GM23338 (cell line): ENCODE measurements at regions not wholly inside any gene's neighbourhood (a gene's known extent, or its start where the extent isn't known, plus 50 kb on each side); places are given as distances from the start of the nearest gene placed in this dataset.

Experiments used
- ATAC-seq: fragments of 200-7000 bp; cut with Tn5 transposase; 3 replicates; pipeline ENCODE4 v1.9.1; 2020
- DNase-seq: peaks from one replicate; pipeline ENCODE4 v3.0.0-alpha.2; 2015; ENCODE audit warnings: low spot score
- H2AFZ ChIP-seq: fragments of 200-600 bp; sonication (generic); 2 replicates; pipeline ENCODE4 v1.8.0; 2016; ENCODE audit warnings: antibody characterized with exemption, mild to moderate bottlenecking, moderate library complexity
- H3F3A ChIP-seq: fragments of 200-600 bp; sonication (generic); replicated peaks from 2 replicates; pipeline ENCODE4 v1.8.0; 2017; ENCODE audit warnings: antibody characterized with exemption, mixed run types, low read depth
- H3K27ac ChIP-seq: fragments of 200-600 bp; sonication (generic); 2 replicates; pipeline ENCODE4 v1.6.1; 2016; ENCODE audit warnings: low read depth
- H3K27me3 ChIP-seq: fragments of 200-600 bp; sonication (generic); 2 replicates; pipeline ENCODE4 v1.8.0; 2016; ENCODE audit warnings: mild to moderate bottlenecking, mixed run types, moderate library complexity; ENCODE audit not compliant: insufficient read depth
- H3K36me3 ChIP-seq: fragments of 200-600 bp; sonication (generic); 2 replicates; pipeline ENCODE4 v1.8.0; 2016; ENCODE audit warnings: mild to moderate bottlenecking; ENCODE audit not compliant: insufficient read depth
- H3K4me1 ChIP-seq: fragments of 200-600 bp; sonication (generic); 2 replicates; pipeline ENCODE4 v1.8.0; 2016; ENCODE audit warnings: mild to moderate bottlenecking, moderate library complexity; ENCODE audit not compliant: insufficient read depth
- H3K4me2 ChIP-seq: fragments of 200-600 bp; sonication (generic); 2 replicates; pipeline ENCODE4 v1.7.1; 2017; ENCODE audit warnings: mixed run types
- H3K4me3 ChIP-seq: fragments of 200-600 bp; sonication (generic); 2 replicates; pipeline ENCODE4 v1.6.1; 2016; ENCODE audit warnings: mixed run types
- H3K79me2 ChIP-seq: fragments of 200-600 bp; sonication (generic); replicated peaks from 2 replicates; pipeline ENCODE4 v1.8.0; 2017; ENCODE audit warnings: mild to moderate bottlenecking; ENCODE audit not compliant: insufficient read depth
- H3K9me2 ChIP-seq: fragments of 200-600 bp; sonication (generic); 2 replicates; pipeline ENCODE4 v1.8.0; 2017; ENCODE audit not compliant: insufficient read depth
- H4K20me1 ChIP-seq: fragments of 200-600 bp; sonication (generic); replicated peaks from 2 replicates; pipeline ENCODE4 v1.8.0; 2017; ENCODE audit warnings: mild to moderate bottlenecking; ENCODE audit not compliant: insufficient read depth
- H3K27ac Mint-ChIP-seq: 2 replicates; pipeline ENCODE4 v1.8.0; 2020; ENCODE audit warnings: inconsistent platforms, mild to moderate bottlenecking, moderate library complexity, mixed read lengths
- H3K27me3 Mint-ChIP-seq: 3 replicates; pipeline ENCODE4 v1.8.0; 2022; ENCODE audit warnings: low read depth, mild to moderate bottlenecking, moderate library complexity, mixed read lengths, inconsistent platforms; ENCODE audit not compliant: insufficient read depth, poor library complexity
- H3K36me3 Mint-ChIP-seq: 3 replicates; pipeline ENCODE4 v1.8.0; 2021; ENCODE audit warnings: low read depth, mild to moderate bottlenecking, inconsistent platforms, moderate library complexity, mixed read lengths
- H3K4me1 Mint-ChIP-seq: 3 replicates; pipeline ENCODE4 v1.8.0; 2020; ENCODE audit warnings: mild to moderate bottlenecking, inconsistent platforms, mixed read lengths
- H3K4me3 Mint-ChIP-seq: 3 replicates; pipeline ENCODE4 v1.8.0; 2021; ENCODE audit warnings: moderate library complexity, mild to moderate bottlenecking, inconsistent platforms, mixed read lengths
- H3K9me3 Mint-ChIP-seq: 3 replicates; pipeline ENCODE4 v1.8.0; 2020; ENCODE audit warnings: moderate library complexity, mild to moderate bottlenecking, inconsistent platforms, mixed read lengths
- ETS1 ChIP-seq: IDR thresholded peaks from 2 replicates; pipeline ENCODE4 v1.6.1; 2016; ENCODE audit warnings: antibody characterized with exemption
- EZH2 ChIP-seq: fragments of 200-600 bp; sonication (generic); IDR thresholded peaks from one replicate; pipeline ENCODE4 v1.8.0; 2017; ENCODE audit warnings: antibody characterized with exemption, mild to moderate bottlenecking, low read depth; ENCODE audit not compliant: unreplicated experiment
- EZH2phosphoT487 ChIP-seq: fragments of 200-600 bp; sonication (generic); IDR thresholded peaks from one replicate; pipeline ENCODE4 v1.8.1; 2018; ENCODE audit warnings: antibody characterized with exemption; ENCODE audit not compliant: unreplicated experiment
- JUNB ChIP-seq: IDR thresholded peaks from one replicate; pipeline ENCODE4 v1.6.1; 2016; ENCODE audit warnings: antibody characterized with exemption; ENCODE audit not compliant: unreplicated experiment
- NANOG ChIP-seq: IDR thresholded peaks from 2 replicates; pipeline ENCODE4 v1.6.1; 2016; ENCODE audit warnings: antibody characterized with exemption, borderline replicate concordance
- POLR2AphosphoS5 ChIP-seq: IDR thresholded peaks from 2 replicates; pipeline ENCODE4 v1.6.1; 2016; ENCODE audit warnings: antibody characterized with exemption, low read depth
- REST ChIP-seq: IDR thresholded peaks from one replicate; pipeline ENCODE4 v1.6.1; 2018; ENCODE audit warnings: antibody characterized with exemption; ENCODE audit not compliant: unreplicated experiment
- STAT1 ChIP-seq: IDR thresholded peaks from one replicate; pipeline ENCODE4 v1.6.1; 2016; ENCODE audit warnings: antibody characterized with exemption; ENCODE audit not compliant: unreplicated experiment
- TF ChIP-seq, protein P1 (sequence below): fragments of 250-450 bp; sonication (Bioruptor Pico); IDR thresholded peaks from 2 replicates; pipeline ENCODE4 v1.5.0; 2020; ENCODE audit warnings: mild to moderate bottlenecking, moderate library complexity

DNA sequence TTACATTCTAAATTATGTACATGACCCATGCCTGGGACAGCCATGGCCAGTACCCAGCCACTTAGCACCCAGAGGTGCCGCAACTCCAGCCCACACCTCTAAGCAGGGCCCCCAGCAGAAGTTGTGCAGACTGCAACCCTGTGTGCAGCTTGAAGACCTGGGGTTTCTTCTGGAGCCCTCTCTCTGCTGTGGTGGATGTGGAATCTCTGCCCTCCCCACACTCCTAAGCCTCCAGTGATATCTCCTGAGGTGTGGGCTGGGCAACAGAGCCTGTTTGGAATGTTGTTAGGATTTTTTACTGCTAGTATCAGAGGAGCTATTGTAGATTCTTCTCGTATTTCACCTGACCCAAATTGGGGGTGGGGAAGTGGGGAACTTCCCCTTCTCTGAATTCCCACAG, 59.4 kb upstream of the TUNAR start:
- Histone ChIP-seq H3K9me2 (peaks cover 15% of the 10 kb centered on the region), H3K36me3 (no peaks in the 10 kb centered on the region), H3K27me3 (0 out of 2 replicates have a peak, but pooled peaks cover 2% of the 10 kb centered on the region), H3K4me2 (peak overlapping the region; percentile 15; the same call in 1 of the 2 replicates), H3K27ac (no peak overlapping the region), H3K79me2 (no peaks in the 10 kb centered on the region), H3K4me3 (no peak overlapping the region), H3K4me1 (peaks cover 18% of the 10 kb centered on the region), H2AFZ (peak overlapping the region; percentile 54; the same call in 1 of the 2 replicates), H4K20me1 (no peaks in the 10 kb centered on the region), H3F3A (no peaks in the 10 kb centered on the region)
- TF ChIP-seq JUNB, result no peak
- TF ChIP-seq, protein P1, sequence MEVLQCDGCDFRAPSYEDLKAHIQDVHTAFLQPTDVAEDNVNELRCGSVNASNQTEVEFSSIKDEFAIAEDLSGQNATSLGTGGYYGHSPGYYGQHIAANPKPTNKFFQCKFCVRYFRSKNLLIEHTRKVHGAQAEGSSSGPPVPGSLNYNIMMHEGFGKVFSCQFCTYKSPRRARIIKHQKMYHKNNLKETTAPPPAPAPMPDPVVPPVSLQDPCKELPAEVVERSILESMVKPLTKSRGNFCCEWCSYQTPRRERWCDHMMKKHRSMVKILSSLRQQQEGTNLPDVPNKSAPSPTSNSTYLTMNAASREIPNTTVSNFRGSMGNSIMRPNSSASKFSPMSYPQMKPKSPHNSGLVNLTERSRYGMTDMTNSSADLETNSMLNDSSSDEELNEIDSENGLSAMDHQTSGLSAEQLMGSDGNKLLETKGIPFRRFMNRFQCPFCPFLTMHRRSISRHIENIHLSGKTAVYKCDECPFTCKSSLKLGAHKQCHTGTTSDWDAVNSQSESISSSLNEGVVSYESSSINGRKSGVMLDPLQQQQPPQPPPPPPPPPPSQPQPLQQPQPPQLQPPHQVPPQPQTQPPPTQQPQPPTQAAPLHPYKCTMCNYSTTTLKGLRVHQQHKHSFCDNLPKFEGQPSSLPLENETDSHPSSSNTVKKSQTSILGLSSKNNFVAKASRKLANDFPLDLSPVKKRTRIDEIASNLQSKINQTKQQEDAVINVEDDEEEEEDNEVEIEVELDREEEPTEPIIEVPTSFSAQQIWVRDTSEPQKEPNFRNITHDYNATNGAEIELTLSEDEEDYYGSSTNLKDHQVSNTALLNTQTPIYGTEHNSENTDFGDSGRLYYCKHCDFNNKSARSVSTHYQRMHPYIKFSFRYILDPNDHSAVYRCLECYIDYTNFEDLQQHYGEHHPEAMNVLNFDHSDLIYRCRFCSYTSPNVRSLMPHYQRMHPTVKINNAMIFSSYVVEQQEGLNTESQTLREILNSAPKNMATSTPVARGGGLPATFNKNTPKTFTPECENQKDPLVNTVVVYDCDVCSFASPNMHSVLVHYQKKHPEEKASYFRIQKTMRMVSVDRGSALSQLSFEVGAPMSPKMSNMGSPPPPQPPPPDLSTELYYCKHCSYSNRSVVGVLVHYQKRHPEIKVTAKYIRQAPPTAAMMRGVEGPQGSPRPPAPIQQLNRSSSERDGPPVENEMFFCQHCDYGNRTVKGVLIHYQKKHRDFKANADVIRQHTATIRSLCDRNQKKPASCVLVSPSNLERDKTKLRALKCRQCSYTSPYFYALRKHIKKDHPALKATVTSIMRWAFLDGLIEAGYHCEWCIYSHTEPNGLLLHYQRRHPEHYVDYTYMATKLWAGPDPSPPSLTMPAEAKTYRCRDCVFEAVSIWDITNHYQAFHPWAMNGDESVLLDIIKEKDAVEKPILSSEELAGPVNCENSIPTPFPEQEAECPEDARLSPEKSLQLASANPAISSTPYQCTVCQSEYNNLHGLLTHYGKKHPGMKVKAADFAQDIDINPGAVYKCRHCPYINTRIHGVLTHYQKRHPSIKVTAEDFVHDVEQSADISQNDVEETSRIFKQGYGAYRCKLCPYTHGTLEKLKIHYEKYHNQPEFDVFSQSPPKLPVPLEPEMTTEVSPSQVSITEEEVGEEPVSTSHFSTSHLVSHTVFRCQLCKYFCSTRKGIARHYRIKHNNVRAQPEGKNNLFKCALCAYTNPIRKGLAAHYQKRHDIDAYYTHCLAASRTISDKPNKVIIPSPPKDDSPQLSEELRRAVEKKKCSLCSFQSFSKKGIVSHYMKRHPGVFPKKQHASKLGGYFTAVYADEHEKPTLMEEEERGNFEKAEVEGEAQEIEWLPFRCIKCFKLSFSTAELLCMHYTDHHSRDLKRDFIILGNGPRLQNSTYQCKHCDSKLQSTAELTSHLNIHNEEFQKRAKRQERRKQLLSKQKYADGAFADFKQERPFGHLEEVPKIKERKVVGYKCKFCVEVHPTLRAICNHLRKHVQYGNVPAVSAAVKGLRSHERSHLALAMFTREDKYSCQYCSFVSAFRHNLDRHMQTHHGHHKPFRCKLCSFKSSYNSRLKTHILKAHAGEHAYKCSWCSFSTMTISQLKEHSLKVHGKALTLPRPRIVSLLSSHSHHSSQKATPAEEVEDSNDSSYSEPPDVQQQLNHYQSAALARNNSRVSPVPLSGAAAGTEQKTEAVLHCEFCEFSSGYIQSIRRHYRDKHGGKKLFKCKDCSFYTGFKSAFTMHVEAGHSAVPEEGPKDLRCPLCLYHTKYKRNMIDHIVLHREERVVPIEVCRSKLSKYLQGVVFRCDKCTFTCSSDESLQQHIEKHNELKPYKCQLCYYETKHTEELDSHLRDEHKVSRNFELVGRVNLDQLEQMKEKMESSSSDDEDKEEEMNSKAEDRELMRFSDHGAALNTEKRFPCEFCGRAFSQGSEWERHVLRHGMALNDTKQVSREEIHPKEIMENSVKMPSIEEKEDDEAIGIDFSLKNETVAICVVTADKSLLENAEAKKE, result 0 out of 2 replicates have a peak, but pooled peaks have one; percentile 26
- peaks cover 5% of the 10 kb centered on the region for H3K27me3 Mint-ChIP-seq
- H3K9me3 Mint-ChIP-seq, result no peaks in the 10 kb centered on the region; the same call in 2 of the 3 replicates
- H3K27ac Mint-ChIP-seq, result no peak overlapping the region
- H3K36me3 Mint-ChIP-seq, result no peaks in the 10 kb centered on the region
- no peak overlapping the region for H3K4me3 Mint-ChIP-seq
- DNase-seq, result peak; percentile 55
- H3K4me1 Mint-ChIP-seq, result peaks cover 34% of the 10 kb centered on the region
- ATAC-seq, result peak; percentile 66

DNA sequence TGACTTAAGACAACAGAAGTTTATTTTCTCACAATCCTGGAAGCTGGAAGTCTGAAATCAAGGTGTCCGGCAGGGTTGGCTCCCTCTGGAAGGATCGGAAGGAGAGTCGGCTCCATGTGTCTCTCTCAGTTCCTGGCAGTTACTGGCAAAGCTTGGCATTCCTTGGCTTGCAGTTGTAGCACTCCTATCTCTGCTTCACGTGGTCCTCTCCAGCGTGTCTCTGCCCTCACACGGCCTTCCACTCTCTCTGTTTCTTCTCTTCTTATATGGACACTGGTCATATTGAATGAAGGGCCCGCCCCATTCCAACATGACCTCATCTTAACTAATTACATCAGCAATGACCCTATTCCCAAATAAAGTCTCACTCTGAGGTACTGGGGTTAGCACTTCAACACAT, 60.1 kb upstream of the TUNAR start:
- DNase-seq (no peak), ATAC-seq (no peak)
- H3K9me3 Mint-ChIP-seq, result no peaks in the 10 kb centered on the region; the same call in 2 of the 3 replicates
- H3K27me3 Mint-ChIP-seq, result peaks cover 5% of the 10 kb centered on the region
- H3K4me1 ChIP-seq, result peaks cover 18% of the 10 kb centered on the region
- no peaks in the 10 kb centered on the region for H3K36me3 Mint-ChIP-seq
- H3K9me2 ChIP-seq, result peaks cover 15% of the 10 kb centered on the region
- H3K4me2 ChIP-seq, result 0 out of 2 replicates have a peak overlapping the region, but pooled peaks have one; percentile 15
- no peak overlapping the region for H3K27ac ChIP-seq
- peak overlapping the region; percentile 54; the same call in 1 of the 2 replicates for H2AFZ ChIP-seq
- peaks cover 34% of the 10 kb centered on the region for H3K4me1 Mint-ChIP-seq
- no peaks in the 10 kb centered on the region for H3F3A ChIP-seq
- H3K4me3 Mint-ChIP-seq, result no peak overlapping the region
- H3K27ac Mint-ChIP-seq, result no peak overlapping the region
- no peaks in the 10 kb centered on the region for H3K36me3 ChIP-seq
- no peaks in the 10 kb centered on the region for H4K20me1 ChIP-seq
- H3K79me2 ChIP-seq, result no peaks in the 10 kb centered on the region
- 0 out of 2 replicates have a peak, but pooled peaks cover 2% of the 10 kb centered on the region for H3K27me3 ChIP-seq
- no peak overlapping the region for H3K4me3 ChIP-seq
- no peak for TF ChIP-seq NANOG
- TF ChIP-seq ETS1, result no peak
- TF ChIP-seq EZH2, result no peak
- no peak for TF ChIP-seq JUNB
- TF ChIP-seq EZH2phosphoT487, result no peak
- TF ChIP-seq REST, result no peak
- TF ChIP-seq STAT1, result no peak
- TF ChIP-seq POLR2AphosphoS5, result no peak
